SK-N-SH (cell line): ENCODE measurements at regions not wholly inside any gene's neighbourhood (a gene's known extent, or its start where the extent isn't known, plus 50 kb on each side); places are given as distances from the start of the nearest gene placed in this dataset.

ENCODE experiments used
- CTCF ChIA-PET: fragments of 300-600, 350-600 bp; formaldehyde crosslinking; extraction: SDS; loops from one replicate; lab custom pipeline; 2021; lab: Yijun Ruan, JAX
- POLR2A ChIA-PET: fragments of 350-600 bp; sonication (Branson Sonifier 250); formaldehyde crosslinking; extraction: SDS; loops from one replicate; lab custom pipeline; 2020; ENCODE audit warnings: antibody characterized with exemption, inconsistent platforms; lab: Yijun Ruan, JAX
- DNase-seq: peaks from one replicate; pipeline ENCODE4 v3.0.0; 2012
- H2AFZ ChIP-seq: fragments of 200-600 bp; sonication (generic); 2 replicates; pipeline ENCODE4 v1.8.1; 2016; ENCODE audit warnings: antibody characterized with exemption, mild to moderate bottlenecking, low read depth
- H3F3A ChIP-seq: fragments of 200-600 bp; sonication (generic); replicated peaks from 2 replicates; pipeline ENCODE3; 2016; ENCODE audit warnings: antibody characterized with exemption, mild to moderate bottlenecking; ENCODE audit not compliant: insufficient read depth
- H3K27ac ChIP-seq, 2 experiments: fragments of 200-500 bp in 1 of 2; fragments of 200-600 bp in 1 of 2; sonication (Bioruptor generic) in 1 of 2; sonication (generic), shearing (Covaris generic) in 1 of 2; 2 replicates each; pipeline versions ENCODE4 v1.5.1 to v1.6.1; 2014 to 2016; ENCODE audit warnings: low read depth in 2 of 2, inconsistent platforms in 1 of 2, low read length in 1 of 2, mild to moderate bottlenecking in 1 of 2, mixed read lengths in 1 of 2
- H3K27me3 ChIP-seq: fragments of 200-600 bp; sonication (generic), shearing (Covaris generic); 2 replicates; pipeline ENCODE4 v1.6.1; 2016; ENCODE audit warnings: mixed run types; ENCODE audit not compliant: insufficient read depth
- H3K36me3 ChIP-seq, 2 experiments: fragments of 200-500 bp in 1 of 2; fragments of 200-600 bp in 1 of 2; sonication (Bioruptor generic) in 1 of 2; sonication (generic) in 1 of 2; replicated peaks in 1 of 2; 2 replicates each; pipeline versions ENCODE3 to v1.5.1; 2014 to 2016; ENCODE audit warnings: low read length in 1 of 2, mild to moderate bottlenecking in 1 of 2; ENCODE audit not compliant: insufficient read depth in 2 of 2, control insufficient read depth in 1 of 2
- H3K4me1 ChIP-seq, 2 experiments: fragments of 200-500 bp in 1 of 2; fragments of 200-600 bp in 1 of 2; sonication (Bioruptor generic) in 1 of 2; sonication (generic), shearing (Covaris generic) in 1 of 2; 2 replicates each; pipeline versions ENCODE4 v1.5.1 to v1.6.1; 2014 to 2016; ENCODE audit warnings: low read depth in 1 of 2, low read length in 1 of 2, mixed run types in 1 of 2; ENCODE audit not compliant: insufficient read depth in 2 of 2, control insufficient read depth in 1 of 2
- H3K4me2 ChIP-seq: fragments of 200-600 bp; sonication (generic), shearing (Covaris generic); 2 replicates; pipeline ENCODE4 v1.6.1; 2017; ENCODE audit warnings: mixed run types
- H3K4me3 ChIP-seq, 2 experiments: fragments of 200-500 bp in 1 of 2; fragments of 200-600 bp in 1 of 2; sonication (Bioruptor generic) in 1 of 2; sonication (generic), shearing (Covaris generic) in 1 of 2; 2 replicates each; pipeline versions ENCODE4 v1.5.1 to v1.8.1; 2014 to 2016; ENCODE audit warnings: low read depth in 2 of 2, inconsistent platforms in 1 of 2, low read length in 1 of 2, mild to moderate bottlenecking in 1 of 2, mixed read lengths in 1 of 2, moderate library complexity in 1 of 2
- H3K79me2 ChIP-seq: fragments of 200-600 bp; sonication (generic); 2 replicates; pipeline ENCODE4 v1.8.1; 2017; ENCODE audit warnings: mild to moderate bottlenecking; ENCODE audit not compliant: insufficient read depth
- H3K9ac ChIP-seq: fragments of 200-600 bp; sonication (generic); 2 replicates; pipeline ENCODE4 v1.6.1; 2017; ENCODE audit warnings: mixed run types
- H3K9me2 ChIP-seq: fragments of 200-600 bp; sonication (generic); 2 replicates; pipeline ENCODE4 v1.6.1; 2017; ENCODE audit warnings: mixed run types
- H3K9me3 ChIP-seq: fragments of 200-600 bp; sonication (generic); 2 replicates; pipeline ENCODE4 v1.6.1; 2017; ENCODE audit warnings: mixed run types, mild to moderate bottlenecking, moderate library complexity
- H4K20me1 ChIP-seq: fragments of 200-600 bp; sonication (generic); 2 replicates; pipeline ENCODE4 v1.6.1; 2017; ENCODE audit warnings: mild to moderate bottlenecking, mixed run types; ENCODE audit not compliant: insufficient read depth
- CHD2 ChIP-seq: fragments of 150-350 bp; IDR thresholded peaks from 2 replicates; pipeline ENCODE4 v1.6.1; 2018; ENCODE audit warnings: low read length; ENCODE audit not compliant: partially characterized antibody
- ELF1 ChIP-seq: IDR thresholded peaks from 2 replicates; pipeline ENCODE4 v1.4.0; 2012
- EP300 ChIP-seq, 2 experiments: IDR thresholded peaks; 2 replicates each; pipeline versions ENCODE4 v1.4.0 to v1.6.1; 2012; ENCODE audit warnings: borderline replicate concordance in 1 of 2, low read depth in 1 of 2, low read length in 1 of 2
- EZH2phosphoT487 ChIP-seq: fragments of 200-600 bp; sonication (generic); IDR thresholded peaks from 2 replicates; pipeline ENCODE4 v1.6.1; 2017; ENCODE audit warnings: low read depth, mixed run types, mild to moderate bottlenecking, antibody characterized with exemption, moderate library complexity, borderline replicate concordance
- FOSL2 ChIP-seq: IDR thresholded peaks from 2 replicates; pipeline ENCODE4 v1.4.0; 2012; ENCODE audit warnings: low read depth, mild to moderate bottlenecking, moderate library complexity, borderline replicate concordance
- FOXM1 ChIP-seq: IDR thresholded peaks from 2 replicates; pipeline ENCODE4 v1.4.0; 2012; ENCODE audit warnings: low read depth, mild to moderate bottlenecking
- GABPA ChIP-seq: IDR thresholded peaks from 2 replicates; pipeline ENCODE4 v1.4.0; 2012; ENCODE audit warnings: low read depth, mild to moderate bottlenecking
- IRF3 ChIP-seq: fragments of 150-350 bp; IDR thresholded peaks from 2 replicates; pipeline ENCODE4 v1.6.1; 2016; ENCODE audit warnings: mild to moderate bottlenecking, low read depth, low read length
- MAX ChIP-seq: IDR thresholded peaks from 2 replicates; pipeline ENCODE4 v1.4.0; 2012; ENCODE audit warnings: low read depth
- MEF2A ChIP-seq: IDR thresholded peaks from 2 replicates; pipeline ENCODE4 v1.4.0; 2012; ENCODE audit warnings: low read depth, borderline replicate concordance
- MXI1 ChIP-seq: IDR thresholded peaks from 2 replicates; pipeline ENCODE4 v1.6.1; 2012; ENCODE audit warnings: mild to moderate bottlenecking, low read depth, low read length, improper control_type of control experiment
- NRF1 ChIP-seq: IDR thresholded peaks from 2 replicates; pipeline ENCODE4 v1.6.1; 2012; ENCODE audit warnings: low read depth, mild to moderate bottlenecking, low read length
- PBX3 ChIP-seq: IDR thresholded peaks from 2 replicates; pipeline ENCODE4; 2012
- RCOR1 ChIP-seq: fragments of 150-350 bp; IDR thresholded peaks from 2 replicates; pipeline ENCODE4 v1.6.1; 2017; ENCODE audit warnings: antibody characterized with exemption, low read length
- REST ChIP-seq: IDR thresholded peaks from 2 replicates; pipeline ENCODE4 v1.6.1; 2012; ENCODE audit warnings: mild to moderate bottlenecking, low read depth, low read length, moderate library complexity
- RFX5 ChIP-seq: IDR thresholded peaks from 2 replicates; pipeline ENCODE4 v1.6.1; 2012; ENCODE audit warnings: mild to moderate bottlenecking, improper control_type of control experiment, low read length
- RXRA ChIP-seq: IDR thresholded peaks from 2 replicates; pipeline ENCODE4 v1.4.0; 2012; ENCODE audit warnings: low read depth, mild to moderate bottlenecking, borderline replicate concordance
- SIN3A ChIP-seq: IDR thresholded peaks from 2 replicates; pipeline ENCODE4 v1.6.1; 2012; ENCODE audit warnings: low read depth, mild to moderate bottlenecking, low read length, moderate library complexity, borderline replicate concordance
- TAF1 ChIP-seq: IDR thresholded peaks from 2 replicates; pipeline ENCODE4 v1.6.1; 2012; ENCODE audit warnings: low read depth, mild to moderate bottlenecking, low read length, moderate library complexity, borderline replicate concordance
- YY1 ChIP-seq: IDR thresholded peaks from 2 replicates; pipeline ENCODE4 v1.4.0; 2012; ENCODE audit warnings: low read depth, mild to moderate bottlenecking
- WGBS: methylation state at CpG from one replicate; pipeline ENCODE4 v1.1.6; 2017; ENCODE audit warnings: low lambda C conversion rate; 5-methylcytosine and 5-hydroxymethylcytosine counted together

- Histone ChIP-seq H3K4me2 (no peak overlapping the region), H3K4me1 (no peaks in the 10 kb centered on the region), H3K79me2 (no peaks in the 10 kb centered on the region), H3K27me3 (no peaks in the 10 kb centered on the region), H3K9ac (no peak overlapping the region), H3K36me3 (no peaks in the 10 kb centered on the region), H3K27ac (no peak overlapping the region), H3K9me3 (no peaks in the 10 kb centered on the region), H3F3A (no peaks in the 10 kb centered on the region), H2AFZ (no peak overlapping the region), H3K4me3 (no peak overlapping the region), H3K9me2 (no peaks in the 10 kb centered on the region), H4K20me1 (no peaks in the 10 kb centered on the region)
- POLR2A ChIA-PET = no interaction called here
- 61% methylated on average over 4 of the region's 4 CpGs for WGBS
- DNase-seq = no peak
- TF ChIP-seq PBX3 (no peak), MAX (no peak), RFX5 (no peak), RCOR1 (no peak), REST (no peak), MXI1 (no peak), FOSL2 (no peak), ELF1 (no peak), RXRA (no peak), TAF1 (no peak), SIN3A (no peak), YY1 (no peak), CHD2 (no peak), EZH2phosphoT487 (no peak)
- CTCF ChIA-PET = no interaction called here
Measured at GRCh38 chr13:104817271-104817670, 1718.2 kb downstream of the EFNB2 start.

GRCh38 chr13:104816726-104817125 lies 1718.7 kb downstream of the EFNB2 start:
- POLR2A ChIA-PET = no interaction called here
- TF ChIP-seq EP300 (IDR thresholded peaks at IDR 0.05; ENCODE audit: borderline replicate concordance in 1 of 2, low read depth in 1 of 2, low read length in 1 of 2) = no peak
- no peak for TF ChIP-seq NRF1
- TF ChIP-seq RXRA = no peak
- no peak for TF ChIP-seq MEF2A
- TF ChIP-seq IRF3 = no peak
- TF ChIP-seq GABPA = no peak
- no peak for TF ChIP-seq MAX
- TF ChIP-seq FOXM1 = no peak
- TF ChIP-seq, all 33 proteins: peak for 0
- Histone ChIP-seq H3K4me1 (no peaks in the 10 kb centered on the region), H3K4me2 (no peak overlapping the region), H3F3A (no peaks in the 10 kb centered on the region), H3K36me3 (no peaks in the 10 kb centered on the region), H3K9me3 (no peaks in the 10 kb centered on the region), H3K27ac (no peak overlapping the region), H4K20me1 (no peaks in the 10 kb centered on the region), H3K4me3 (no peak overlapping the region), H3K79me2 (no peaks in the 10 kb centered on the region), H3K9ac (no peak overlapping the region), H2AFZ (no peak overlapping the region), H3K27me3 (no peaks in the 10 kb centered on the region), H3K9me2 (no peaks in the 10 kb centered on the region)
- DNase-seq = no peak
- CTCF ChIA-PET = no interaction called here
- WGBS = 32% methylated on average over 4 of the region's 4 CpGs
